Prostate gland (tissue), 2 donors: ENCODE measurements at regions not wholly inside any gene's neighbourhood (a gene's known extent, or its start where the extent isn't known, plus 50 kb on each side); places are given as distances from the start of the nearest gene placed in this dataset.
A peak's percentile ranks its signal among the peaks of the same experiment; 100 is the strongest.

ENCODE experiments used
- DNase-seq: peaks from one replicate; pipeline ENCODE4 v3.0.0-alpha.2; 2019; ENCODE audit warnings: low spot score
- H3K27ac ChIP-seq, 2 donors: fragments of 200-600 bp; sonication (generic); 2 replicates each; pipeline ENCODE4 v1.5.1; 2017 to 2019
- H3K27me3 ChIP-seq: fragments of 200-600 bp; sonication (generic); replicated peaks from 2 replicates; pipeline ENCODE4 v1.5.1; 2019; ENCODE audit not compliant: insufficient read depth
- H3K36me3 ChIP-seq, 2 donors: fragments of 200-600 bp; sonication (generic); 1 replicate in 1 of 2; 2 replicates in 1 of 2; pipeline versions ENCODE4 v1.5.1 to v1.8.1; 2017 to 2019
- H3K4me1 ChIP-seq: fragments of 200-600 bp; sonication (generic); replicated peaks from 2 replicates; pipeline ENCODE4 v1.5.1; 2019
- H3K4me3 ChIP-seq, 2 donors: fragments of 200-600 bp; sonication (generic); 2 replicates each; pipeline ENCODE4 v1.5.1; 2017 to 2019
- H3K9me3 ChIP-seq: fragments of 200-600 bp; sonication (generic); 2 replicates; pipeline ENCODE4 v1.5.1; 2017
- POLR2A ChIP-seq: fragments of 450-650 bp; IDR thresholded peaks from one replicate; pipeline ENCODE4 v1.6.1; 2016; ENCODE audit warnings: antibody characterized with exemption, mild to moderate bottlenecking
- POLR2AphosphoS5 ChIP-seq: sonication (generic); formaldehyde crosslinking; IDR thresholded peaks from one replicate; pipeline ENCODE4 v1.6.1; 2017; ENCODE audit warnings: antibody characterized with exemption
- WGBS: methylation state at CpG from one replicate; pipeline ENCODE4 v1.1.5; 2018; 5-methylcytosine and 5-hydroxymethylcytosine counted together
- intact Hi-C: fragments of 100-400 bp; cut with DNase I; formaldehyde crosslinking; loops from one replicate; pipeline ENCODE4 v1.14.2; 2022
- TF ChIP-seq, protein P1 (sequence below), 4 experiments: fragments of 200-600 bp in 2 of 4; fragments of 450-650 bp in 2 of 4; sonication (generic) in 2 of 4; IDR thresholded peaks; 1 replicate in 3 of 4; 2 replicates in 1 of 4; pipeline ENCODE4 v1.5.1; 2016 to 2019; ENCODE audit warnings: antibody characterized with exemption in 4 of 4, mild to moderate bottlenecking in 2 of 4, moderate library complexity in 2 of 4

DNA sequence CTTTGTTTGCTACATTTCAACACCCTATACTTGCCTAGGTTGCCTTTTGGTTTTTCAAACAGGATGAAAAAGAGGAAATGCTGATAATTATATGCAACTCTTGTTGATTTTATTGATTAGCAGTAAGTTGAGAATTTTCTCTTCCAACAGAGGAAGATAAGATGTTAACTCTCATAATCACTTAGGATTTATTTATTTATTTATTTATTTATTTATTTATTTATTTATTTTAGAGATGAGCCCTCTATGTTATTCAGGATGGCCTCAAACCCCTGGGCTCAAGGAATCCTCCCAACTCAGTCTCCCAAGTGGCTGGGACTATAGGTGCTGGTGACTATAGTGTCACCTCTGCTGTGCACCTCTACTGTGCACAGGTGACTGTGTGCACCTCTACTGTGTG is 111.4 kb upstream of the GLS start:
- H3K27ac ChIP-seq: no peak overlapping the region
- intact Hi-C loops: no loop called here
- DNase-seq: no peak
- no peaks in the 10 kb centered on the region for H3K4me1 ChIP-seq
- H3K9me3 ChIP-seq: no peaks in the 10 kb centered on the region
- no peaks in the 10 kb centered on the region for H3K27me3 ChIP-seq
- H3K36me3 ChIP-seq: no peaks in the 10 kb centered on the region
- no peak overlapping the region for H3K4me3 ChIP-seq
- TF ChIP-seq POLR2A (no peak), POLR2AphosphoS5 (no peak)
- TF ChIP-seq, protein P1, sequence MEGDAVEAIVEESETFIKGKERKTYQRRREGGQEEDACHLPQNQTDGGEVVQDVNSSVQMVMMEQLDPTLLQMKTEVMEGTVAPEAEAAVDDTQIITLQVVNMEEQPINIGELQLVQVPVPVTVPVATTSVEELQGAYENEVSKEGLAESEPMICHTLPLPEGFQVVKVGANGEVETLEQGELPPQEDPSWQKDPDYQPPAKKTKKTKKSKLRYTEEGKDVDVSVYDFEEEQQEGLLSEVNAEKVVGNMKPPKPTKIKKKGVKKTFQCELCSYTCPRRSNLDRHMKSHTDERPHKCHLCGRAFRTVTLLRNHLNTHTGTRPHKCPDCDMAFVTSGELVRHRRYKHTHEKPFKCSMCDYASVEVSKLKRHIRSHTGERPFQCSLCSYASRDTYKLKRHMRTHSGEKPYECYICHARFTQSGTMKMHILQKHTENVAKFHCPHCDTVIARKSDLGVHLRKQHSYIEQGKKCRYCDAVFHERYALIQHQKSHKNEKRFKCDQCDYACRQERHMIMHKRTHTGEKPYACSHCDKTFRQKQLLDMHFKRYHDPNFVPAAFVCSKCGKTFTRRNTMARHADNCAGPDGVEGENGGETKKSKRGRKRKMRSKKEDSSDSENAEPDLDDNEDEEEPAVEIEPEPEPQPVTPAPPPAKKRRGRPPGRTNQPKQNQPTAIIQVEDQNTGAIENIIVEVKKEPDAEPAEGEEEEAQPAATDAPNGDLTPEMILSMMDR (IDR thresholded peaks at IDR 0.05): no peak

DNA sequence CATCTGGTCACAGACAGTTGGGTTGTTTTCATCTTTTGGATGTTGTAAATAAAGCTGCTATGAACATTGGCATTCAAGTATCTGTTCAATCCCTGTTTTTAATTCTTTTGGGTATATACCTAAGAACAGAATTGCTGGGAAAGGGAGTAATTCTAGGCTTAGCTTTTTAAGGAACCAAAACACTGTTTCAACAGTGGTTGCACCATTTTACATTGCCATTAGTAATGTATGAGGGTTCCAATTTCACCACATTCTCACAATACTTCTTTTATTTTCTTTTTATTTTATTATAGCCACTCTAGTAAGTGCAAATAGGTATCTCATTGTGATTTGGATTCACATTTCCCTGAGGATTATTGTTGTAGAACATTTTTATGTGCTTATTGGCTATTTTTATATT is 108.9 kb upstream of the GLS start:
- no peaks in the 10 kb centered on the region for H3K27me3 ChIP-seq
- H3K36me3 ChIP-seq: no peaks in the 10 kb centered on the region
- intact Hi-C loops: no loop called here
- no peaks in the 10 kb centered on the region for H3K9me3 ChIP-seq
- no peak overlapping the region for H3K27ac ChIP-seq
- no peak for TF ChIP-seq POLR2A
- no peak for TF ChIP-seq POLR2AphosphoS5
- TF ChIP-seq, protein P1 (IDR thresholded peaks at IDR 0.05): no peak
- no peak for DNase-seq
- no peaks in the 10 kb centered on the region for H3K4me1 ChIP-seq
- no peak overlapping the region for H3K4me3 ChIP-seq

DNA sequence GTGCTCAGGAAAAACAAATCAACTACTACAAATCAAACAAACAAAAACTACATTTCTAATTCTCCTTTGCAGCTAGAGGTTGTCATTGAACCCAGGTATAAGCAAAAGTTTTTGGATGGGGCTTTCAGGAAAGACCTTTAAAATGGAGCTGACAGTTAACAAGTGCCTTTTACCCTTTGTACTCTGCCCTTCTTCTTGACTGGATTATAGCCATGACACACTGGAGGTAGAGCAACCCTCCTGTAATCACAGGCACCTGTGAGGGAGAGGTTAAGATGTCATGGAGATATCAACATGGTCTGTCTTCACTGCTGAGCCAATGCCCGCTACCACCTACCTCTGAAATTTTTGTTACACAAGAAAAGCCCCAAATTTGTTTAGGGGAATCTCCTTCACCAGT is 100.0 kb upstream of the GLS start:
- H3K36me3 ChIP-seq: no peaks in the 10 kb centered on the region
- TF ChIP-seq POLR2A: no peak
- TF ChIP-seq POLR2AphosphoS5: no peak
- TF ChIP-seq, protein P1 (IDR thresholded peaks at IDR 0.05): no peak
- 86% methylated on average over 1 of the region's 1 CpG for WGBS
- no peak overlapping the region for H3K4me3 ChIP-seq
- H3K9me3 ChIP-seq: no peaks in the 10 kb centered on the region
- no peak for DNase-seq
- intact Hi-C loops: loop anchor here (5.0 kb wide), 1 partner anchor 247 kb away; no protein-coding TSS in a partner anchor
- no peak overlapping the region for H3K27ac ChIP-seq
- no peaks in the 10 kb centered on the region for H3K27me3 ChIP-seq
- H3K4me1 ChIP-seq: no peaks in the 10 kb centered on the region

DNA sequence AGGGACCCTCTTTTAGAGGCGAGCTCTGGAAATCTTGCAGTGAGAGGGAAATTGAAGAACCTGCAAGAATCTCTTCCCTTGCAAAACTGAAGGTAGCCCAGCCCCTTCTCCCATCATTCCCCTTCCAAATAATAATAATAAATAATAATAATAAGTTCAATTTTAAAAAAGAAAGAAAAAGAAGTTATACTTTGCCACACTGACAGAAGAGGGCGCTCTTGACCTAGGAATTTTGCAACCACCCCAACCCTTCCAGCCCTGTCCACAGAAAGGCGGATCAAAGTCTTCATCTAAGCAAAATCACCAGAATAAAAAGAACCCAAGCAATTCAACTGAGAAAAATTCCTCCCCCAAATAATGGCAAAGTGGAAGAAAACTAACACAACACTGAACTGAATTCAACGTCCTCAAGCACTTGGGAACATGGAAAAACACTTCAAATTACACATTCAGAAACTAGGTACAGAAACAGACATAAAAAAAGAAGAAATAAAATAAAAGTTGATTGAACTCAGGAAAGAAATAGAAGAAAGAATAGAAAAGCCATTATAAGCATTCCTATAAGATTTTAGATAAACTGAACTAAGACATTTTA is 98.9 kb upstream of the GLS start:
- H3K27me3 ChIP-seq: no peaks in the 10 kb centered on the region
- intact Hi-C loops: loop anchor here (5.0 kb wide), 1 partner anchor 246 kb away; no protein-coding TSS in a partner anchor
- no peaks in the 10 kb centered on the region for H3K9me3 ChIP-seq
- DNase-seq: peak; percentile 16
- 39% methylated on average over 4 of the region's 4 CpGs for WGBS
- H3K4me1 ChIP-seq: no peaks in the 10 kb centered on the region
- no peaks in the 10 kb centered on the region for H3K36me3 ChIP-seq
- H3K27ac ChIP-seq: no peak overlapping the region
- no peak overlapping the region for H3K4me3 ChIP-seq
- no peak for TF ChIP-seq POLR2A
- TF ChIP-seq, protein P1 (IDR thresholded peaks at IDR 0.05): peak; percentile 28 to 69 (median 44)

DNA sequence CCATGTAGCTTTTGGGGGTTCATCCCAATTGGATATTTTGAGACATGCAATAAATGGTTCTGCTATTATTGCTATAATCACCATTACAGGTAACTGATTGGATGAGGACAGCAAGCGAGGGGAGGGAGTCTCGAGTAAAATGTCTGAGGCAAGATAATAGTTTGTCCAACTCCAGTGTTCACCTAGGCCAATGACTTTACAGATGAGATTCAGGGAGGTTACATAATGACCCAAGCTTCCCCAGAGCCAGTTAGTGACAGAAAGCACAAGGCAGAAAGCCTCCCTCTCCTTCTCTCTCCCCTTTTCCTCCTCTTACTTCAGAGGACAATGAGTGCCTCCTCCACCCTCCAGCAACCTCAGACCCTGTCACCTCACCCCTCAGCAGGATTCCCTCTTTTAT is 98.4 kb upstream of the GLS start:
- DNase-seq: no peak
- WGBS: 91% methylated on average over 2 of the region's 2 CpGs
- Histone ChIP-seq H3K27ac (no peak overlapping the region), H3K36me3 (no peaks in the 10 kb centered on the region), H3K4me1 (no peaks in the 10 kb centered on the region), H3K9me3 (no peaks in the 10 kb centered on the region), H3K4me3 (no peak overlapping the region), H3K27me3 (no peaks in the 10 kb centered on the region)
- intact Hi-C loops: loop anchor here (5.0 kb wide), 1 partner anchor 245 kb away; no protein-coding TSS in a partner anchor
- TF ChIP-seq, protein P1 (IDR thresholded peaks at IDR 0.05): no peak
- no peak for TF ChIP-seq POLR2AphosphoS5
- TF ChIP-seq POLR2A: no peak
